ENCODE measurements at regions not wholly inside any gene's neighbourhood (a gene's known extent, or its start where the extent isn't known, plus 50 kb on each side); places are given as distances from the start of the nearest gene placed in this dataset.

GRCh38 chr6:11298651-11299420 lies 66.4 kb upstream of the NEDD9 start (continued):
- TF ChIP-seq KIAA2018 (CRISPR knock-in tag; IDR thresholded peaks at IDR 0.05; ENCODE audit: borderline replicate concordance) (peak; percentile 89; the same call in 1 of the 2 replicates), ZFX (CRISPR knock-in tag; IDR thresholded peaks at IDR 0.05; ENCODE audit: low read depth) (peak; percentile 99), POGZ (CRISPR knock-in tag; IDR thresholded peaks at IDR 0.05) (peak; percentile 97), SP2 (CRISPR knock-in tag; IDR thresholded peaks at IDR 0.05) (no peak), NR2F6 (IDR thresholded peaks at IDR 0.05) (peak; percentile 90), NR2F6 (CRISPR knock-in tag; IDR thresholded peaks at IDR 0.05) (peak; percentile 97), SETDB1 (CRISPR knock-in tag; IDR thresholded peaks at IDR 0.05; ENCODE audit: borderline replicate concordance) (no peak), SATB2 (CRISPR knock-in tag; IDR thresholded peaks at IDR 0.05) (0 out of 2 replicates have a peak, but pooled peaks have one; percentile 49), ZNF672 (CRISPR knock-in tag; IDR thresholded peaks at IDR 0.05) (no peak), STAT6 (CRISPR knock-in tag; IDR thresholded peaks at IDR 0.05; ENCODE audit: borderline replicate concordance) (peak; percentile 89), FOXK1 (CRISPR knock-in tag; IDR thresholded peaks at IDR 0.05; ENCODE audit: borderline replicate concordance, low read depth) (peak; percentile 97), ZFP36L2 (CRISPR knock-in tag; IDR thresholded peaks at IDR 0.05) (no peak), ZNF503 (CRISPR knock-in tag; IDR thresholded peaks at IDR 0.05) (peak; percentile 94), YEATS4 (CRISPR knock-in tag; IDR thresholded peaks at IDR 0.05; ENCODE audit: borderline replicate concordance) (peak; percentile 77; the same call in 1 of the 2 replicates), FOXP1 (IDR thresholded peaks at IDR 0.05) (no peak; the same call in 1 of the 2 replicates), FOXP1 (CRISPR knock-in tag; IDR thresholded peaks at IDR 0.05) (peak; percentile 93), ZNF296 (CRISPR knock-in tag; conservative IDR thresholded peaks at IDR 0.05) (peak; percentile 87)

All from HepG2 (cell line).